ENCODE measurements at regions not wholly inside any gene's neighbourhood (a gene's known extent, or its start where the extent isn't known, plus 50 kb on each side); places are given as distances from the start of the nearest gene placed in this dataset.

DNA sequence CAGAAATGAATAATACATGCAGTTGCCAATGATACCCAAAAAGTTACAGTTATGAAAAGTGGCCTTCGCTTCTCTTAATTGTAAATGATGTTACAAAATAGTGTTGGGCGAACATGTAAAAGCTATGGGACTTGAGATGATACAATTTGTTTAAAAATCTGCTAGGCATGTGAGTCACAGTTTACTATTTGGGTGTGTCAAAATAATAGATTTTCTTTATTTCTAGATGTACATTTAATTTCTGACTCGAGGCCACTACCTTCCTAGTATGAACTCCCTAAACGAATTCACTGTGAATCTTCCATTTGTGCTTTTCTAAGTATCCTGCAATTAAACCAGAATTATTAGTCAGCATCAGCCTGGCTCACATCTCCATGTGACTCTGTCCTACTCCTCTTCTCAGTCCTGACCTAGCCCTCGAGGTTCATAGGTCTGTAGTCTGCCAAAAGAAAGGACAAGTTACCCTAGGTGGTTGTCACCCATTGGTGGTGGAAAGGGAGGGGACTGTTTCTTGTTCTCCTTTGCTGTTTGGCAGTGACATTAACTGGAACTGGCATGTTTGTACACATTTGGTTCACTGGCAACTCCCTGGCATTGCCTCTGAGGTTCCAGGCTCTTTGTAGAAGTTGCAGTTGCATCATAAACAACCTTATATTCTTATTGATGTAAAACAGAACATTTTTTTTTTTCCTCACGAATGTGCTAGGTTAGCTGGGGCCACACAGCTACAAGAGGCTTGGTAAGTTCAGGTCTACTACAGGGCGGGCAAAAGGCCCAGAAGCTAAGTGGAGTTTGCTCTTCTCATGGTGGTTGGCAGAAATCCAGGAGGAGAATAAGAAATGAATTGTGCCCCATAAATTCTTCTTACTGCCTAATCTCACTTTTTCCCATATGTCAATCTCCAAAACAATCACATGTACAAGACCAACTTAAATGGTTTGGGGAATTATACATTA lies 746.5 kb upstream of the ADAMTS5 start:
- H3K4me2 ChIP-seq (ENCODE audit: low read depth, low read length, poor library complexity, severe bottlenecking), result no peak overlapping the region
- no peaks in the 10 kb centered on the region for H3K27me3 ChIP-seq (ENCODE audit: low read length)
- H3K9ac ChIP-seq (ENCODE audit: low read length), result no peak overlapping the region
- H3K27ac ChIP-seq (ENCODE audit: low read length), result no peak overlapping the region
- no peaks in the 10 kb centered on the region for H3K9me2 ChIP-seq (replicated peaks; ENCODE audit: insufficient read depth, low read length)
- no peaks in the 10 kb centered on the region for H3K4me1 ChIP-seq (ENCODE audit: low read length)
- peaks cover 18% of the 10 kb centered on the region for H3K9me3 ChIP-seq (ENCODE audit: low read length)
- H3K4me3 ChIP-seq (ENCODE audit: low read length), result no peak overlapping the region
- H3K79me2 ChIP-seq (ENCODE audit: low read length), result no peaks in the 10 kb centered on the region
- DNase-seq, result no peak
- no peaks in the 10 kb centered on the region for H3K36me3 ChIP-seq (ENCODE audit: insufficient read depth, low read length)
- H2AFZ ChIP-seq (ENCODE audit: low read length), result no peak overlapping the region
- no peaks in the 10 kb centered on the region for H4K20me1 ChIP-seq (ENCODE audit: insufficient read depth, low read depth, low read length)

DNA sequence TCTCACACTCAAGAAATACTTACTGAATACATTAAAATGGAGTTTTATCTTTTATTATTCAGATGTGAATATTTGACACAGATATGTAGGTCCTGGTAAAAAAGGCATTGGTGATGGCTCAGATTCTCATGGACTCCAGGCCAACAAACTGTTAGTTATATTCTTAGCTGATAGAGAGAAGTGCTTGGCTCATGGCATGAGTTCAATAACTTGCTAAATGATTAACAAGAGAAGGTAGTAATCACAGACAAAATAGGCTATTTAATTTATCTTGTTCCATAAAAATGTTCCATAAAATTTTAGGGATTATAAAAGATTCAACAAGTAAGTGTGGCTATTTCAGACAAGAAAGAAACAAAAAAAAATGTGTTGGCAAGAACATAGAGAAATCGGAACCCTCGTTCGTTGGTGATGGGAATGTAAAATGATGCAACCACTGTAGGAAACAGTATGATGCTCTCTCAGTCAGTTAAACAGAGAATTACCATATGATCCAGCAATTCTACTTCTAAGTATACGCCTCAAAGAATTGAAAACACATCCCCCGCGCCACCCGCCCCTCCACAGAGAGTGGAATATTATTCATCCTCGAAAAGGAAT lies 737.8 kb upstream of the ADAMTS5 start:
- no peaks in the 10 kb centered on the region for H3K27me3 ChIP-seq (ENCODE audit: low read length)
- no peak overlapping the region for H2AFZ ChIP-seq (ENCODE audit: low read length)
- H3K4me3 ChIP-seq (ENCODE audit: low read length), result no peak overlapping the region
- H3K79me2 ChIP-seq (ENCODE audit: low read length), result no peaks in the 10 kb centered on the region
- no peak for DNase-seq
- no peak overlapping the region for H3K4me2 ChIP-seq (ENCODE audit: low read depth, low read length, poor library complexity, severe bottlenecking)
- H3K27ac ChIP-seq (ENCODE audit: low read length), result no peak overlapping the region
- H3K9ac ChIP-seq (ENCODE audit: low read length), result no peak overlapping the region
- H3K36me3 ChIP-seq (ENCODE audit: insufficient read depth, low read length), result no peaks in the 10 kb centered on the region
- peaks cover 5% of the 10 kb centered on the region; the same call in 1 of the 2 replicates for H3K9me3 ChIP-seq (ENCODE audit: low read length)
- no peaks in the 10 kb centered on the region for H4K20me1 ChIP-seq (ENCODE audit: insufficient read depth, low read depth, low read length)
- no peaks in the 10 kb centered on the region for H3K4me1 ChIP-seq (ENCODE audit: low read length)
- H3K9me2 ChIP-seq (replicated peaks; ENCODE audit: insufficient read depth, low read length), result no peaks in the 10 kb centered on the region

- H3K27ac ChIP-seq (ENCODE audit: low read length), result no peak overlapping the region
- no peaks in the 10 kb centered on the region for H4K20me1 ChIP-seq (ENCODE audit: insufficient read depth, low read depth, low read length)
- no peak overlapping the region for H3K4me3 ChIP-seq (ENCODE audit: low read length)
- peaks cover 5% of the 10 kb centered on the region; the same call in 1 of the 2 replicates for H3K9me3 ChIP-seq (ENCODE audit: low read length)
- H2AFZ ChIP-seq (ENCODE audit: low read length), result peak overlapping the region; percentile 31; the same call in 1 of the 2 replicates
- no peak for DNase-seq
- no peaks in the 10 kb centered on the region for H3K79me2 ChIP-seq (ENCODE audit: low read length)
- no peak overlapping the region for H3K4me2 ChIP-seq (ENCODE audit: low read depth, low read length, poor library complexity, severe bottlenecking)
- H3K4me1 ChIP-seq (ENCODE audit: low read length), result no peaks in the 10 kb centered on the region
- no peak overlapping the region for H3K9ac ChIP-seq (ENCODE audit: low read length)
- no peaks in the 10 kb centered on the region for H3K27me3 ChIP-seq (ENCODE audit: low read length)
- no peaks in the 10 kb centered on the region for H3K9me2 ChIP-seq (replicated peaks; ENCODE audit: insufficient read depth, low read length)
- H3K36me3 ChIP-seq (ENCODE audit: insufficient read depth, low read length), result no peaks in the 10 kb centered on the region
Measured at GRCh38 chr21:27703791-27704190, 736.9 kb upstream of the ADAMTS5 start.

- H3K27me3 ChIP-seq (ENCODE audit: low read length), result no peaks in the 10 kb centered on the region
- no peak overlapping the region for H3K9ac ChIP-seq (ENCODE audit: low read length)
- H3K36me3 ChIP-seq (ENCODE audit: insufficient read depth, low read length), result no peaks in the 10 kb centered on the region
- no peaks in the 10 kb centered on the region for H3K79me2 ChIP-seq (ENCODE audit: low read length)
- no peak overlapping the region for H3K4me3 ChIP-seq (ENCODE audit: low read length)
- H3K4me2 ChIP-seq (ENCODE audit: low read depth, low read length, poor library complexity, severe bottlenecking), result no peak overlapping the region
- H3K9me3 ChIP-seq (ENCODE audit: low read length), result no peaks in the 10 kb centered on the region
- H2AFZ ChIP-seq (ENCODE audit: low read length), result no peak overlapping the region
- H3K4me1 ChIP-seq (ENCODE audit: low read length), result no peaks in the 10 kb centered on the region
- H3K27ac ChIP-seq (ENCODE audit: low read length), result no peak overlapping the region
- H3K9me2 ChIP-seq (replicated peaks; ENCODE audit: insufficient read depth, low read length), result no peaks in the 10 kb centered on the region
- H4K20me1 ChIP-seq (ENCODE audit: insufficient read depth, low read depth, low read length), result no peaks in the 10 kb centered on the region
- peak; percentile 88 for DNase-seq
Measured at GRCh38 chr21:27700974-27701614, 734.2 kb upstream of the ADAMTS5 start.

DNA sequence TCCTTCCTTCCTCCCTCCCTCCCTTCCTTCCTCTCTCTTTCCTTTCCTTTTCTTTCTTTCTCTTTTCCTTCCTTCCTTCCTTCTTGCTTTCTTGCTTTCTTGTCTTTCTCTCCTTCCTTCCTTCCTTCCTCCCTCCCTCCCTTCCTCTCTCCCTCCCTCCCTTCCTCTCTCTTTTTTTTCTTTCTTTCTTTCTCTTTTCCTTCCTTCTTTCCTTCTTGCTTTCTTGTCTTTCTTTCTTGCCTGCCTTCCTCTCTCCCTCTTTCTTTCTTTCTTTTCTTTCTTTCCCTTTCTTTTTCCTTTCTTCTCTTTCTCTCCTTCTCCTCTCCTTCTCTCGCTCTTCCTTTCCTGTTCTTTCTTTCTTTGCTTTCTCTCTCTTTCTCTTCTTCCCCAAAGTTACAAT lies 728.4 kb upstream of the ADAMTS5 start:
- Histone ChIP-seq H3K9me3 (ENCODE audit: low read length) (0 out of 2 replicates have a peak, but pooled peaks cover 5% of the 10 kb centered on the region), H2AFZ (ENCODE audit: low read length) (no peak overlapping the region), H3K9me2 (replicated peaks; ENCODE audit: insufficient read depth, low read length) (no peaks in the 10 kb centered on the region), H3K4me1 (ENCODE audit: low read length) (no peaks in the 10 kb centered on the region), H3K36me3 (ENCODE audit: insufficient read depth, low read length) (no peaks in the 10 kb centered on the region), H3K27me3 (ENCODE audit: low read length) (no peaks in the 10 kb centered on the region), H3K79me2 (ENCODE audit: low read length) (no peaks in the 10 kb centered on the region), H3K9ac (ENCODE audit: low read length) (no peak overlapping the region), H3K4me2 (ENCODE audit: low read depth, low read length, poor library complexity, severe bottlenecking) (no peak overlapping the region), H4K20me1 (ENCODE audit: insufficient read depth, low read depth, low read length) (no peaks in the 10 kb centered on the region), H3K27ac (ENCODE audit: low read length) (no peak overlapping the region), H3K4me3 (ENCODE audit: low read length) (no peak overlapping the region)
- DNase-seq, result no peak

GRCh38 chr21:27694667-27695066 lies 727.8 kb upstream of the ADAMTS5 start:
- H3K4me3 ChIP-seq (ENCODE audit: low read length), result no peak overlapping the region
- H3K9me2 ChIP-seq (replicated peaks; ENCODE audit: insufficient read depth, low read length), result no peaks in the 10 kb centered on the region
- no peaks in the 10 kb centered on the region for H3K4me1 ChIP-seq (ENCODE audit: low read length)
- no peak overlapping the region for H3K9ac ChIP-seq (ENCODE audit: low read length)
- H3K27me3 ChIP-seq (ENCODE audit: low read length), result no peaks in the 10 kb centered on the region
- no peaks in the 10 kb centered on the region for H4K20me1 ChIP-seq (ENCODE audit: insufficient read depth, low read depth, low read length)
- no peak overlapping the region for H3K27ac ChIP-seq (ENCODE audit: low read length)
- no peak overlapping the region for H3K4me2 ChIP-seq (ENCODE audit: low read depth, low read length, poor library complexity, severe bottlenecking)
- DNase-seq, result no peak
- no peak overlapping the region for H2AFZ ChIP-seq (ENCODE audit: low read length)
- no peaks in the 10 kb centered on the region for H3K79me2 ChIP-seq (ENCODE audit: low read length)
- 0 out of 2 replicates have a peak, but pooled peaks cover 5% of the 10 kb centered on the region for H3K9me3 ChIP-seq (ENCODE audit: low read length)
- H3K36me3 ChIP-seq (ENCODE audit: insufficient read depth, low read length), result no peaks in the 10 kb centered on the region

GRCh38 chr21:27693376-27693775 lies 726.5 kb upstream of the ADAMTS5 start:
- Histone ChIP-seq H3K9me2 (replicated peaks; ENCODE audit: insufficient read depth, low read length) (no peaks in the 10 kb centered on the region), H3K4me2 (ENCODE audit: low read depth, low read length, poor library complexity, severe bottlenecking) (no peak overlapping the region), H3K36me3 (ENCODE audit: insufficient read depth, low read length) (no peaks in the 10 kb centered on the region), H3K79me2 (ENCODE audit: low read length) (no peaks in the 10 kb centered on the region), H4K20me1 (ENCODE audit: insufficient read depth, low read depth, low read length) (no peaks in the 10 kb centered on the region), H3K9me3 (ENCODE audit: low read length) (0 out of 2 replicates have a peak, but pooled peaks cover 7% of the 10 kb centered on the region), H3K27ac (ENCODE audit: low read length) (no peak overlapping the region), H3K4me3 (ENCODE audit: low read length) (no peak overlapping the region), H3K4me1 (ENCODE audit: low read length) (no peaks in the 10 kb centered on the region), H2AFZ (ENCODE audit: low read length) (no peak overlapping the region), H3K9ac (ENCODE audit: low read length) (no peak overlapping the region), H3K27me3 (ENCODE audit: low read length) (no peaks in the 10 kb centered on the region)
- DNase-seq, result no peak

DNA sequence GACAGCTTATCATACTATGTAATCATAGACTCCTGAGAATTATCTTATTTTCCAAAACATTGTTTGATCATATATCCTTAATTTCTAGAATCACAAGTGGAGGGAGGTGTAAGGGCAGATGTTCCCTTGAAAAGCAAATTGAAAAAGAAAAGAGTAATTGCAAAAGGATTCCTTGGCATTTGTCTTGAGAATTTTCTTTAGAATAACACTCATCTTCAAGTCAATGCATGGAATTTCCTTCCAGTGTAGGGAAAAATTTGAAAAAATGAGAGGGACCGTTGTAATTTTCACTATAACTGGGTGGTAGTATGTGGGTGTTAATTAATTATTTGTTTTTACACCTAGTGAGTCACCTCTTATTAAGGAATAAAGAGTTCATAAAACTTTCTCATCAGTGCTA lies 724.6 kb upstream of the ADAMTS5 start:
- Histone ChIP-seq H3K4me2 (ENCODE audit: low read depth, low read length, poor library complexity, severe bottlenecking) (no peak overlapping the region), H3K4me3 (ENCODE audit: low read length) (no peak overlapping the region), H3K36me3 (ENCODE audit: insufficient read depth, low read length) (no peaks in the 10 kb centered on the region), H3K9ac (ENCODE audit: low read length) (no peak overlapping the region), H3K9me3 (ENCODE audit: low read length) (peaks cover 14% of the 10 kb centered on the region), H4K20me1 (ENCODE audit: insufficient read depth, low read depth, low read length) (no peaks in the 10 kb centered on the region), H2AFZ (ENCODE audit: low read length) (no peak overlapping the region), H3K27me3 (ENCODE audit: low read length) (no peaks in the 10 kb centered on the region), H3K4me1 (ENCODE audit: low read length) (no peaks in the 10 kb centered on the region), H3K79me2 (ENCODE audit: low read length) (no peaks in the 10 kb centered on the region), H3K27ac (ENCODE audit: low read length) (no peak overlapping the region), H3K9me2 (replicated peaks; ENCODE audit: insufficient read depth, low read length) (no peaks in the 10 kb centered on the region)
- no peak for DNase-seq
